Mucosa of rectum (tissue), 2 donors: ENCODE measurements at regions not wholly inside any gene's neighbourhood (a gene's known extent, or its start where the extent isn't known, plus 50 kb on each side); places are given as distances from the start of the nearest gene placed in this dataset.
A peak's percentile ranks its signal among the peaks of the same experiment; 100 is the strongest.

Experiments used
- H3K27ac ChIP-seq, 2 donors: one replicate each; pipeline ENCODE4 v1.7.0; 2013; ENCODE audit warnings: inconsistent platforms in 2 of 2, low read depth in 2 of 2, low read length in 2 of 2
- H3K27me3 ChIP-seq, 2 donors: one replicate each; pipeline ENCODE4 v1.7.0; 2013; ENCODE audit warnings: low read length in 2 of 2; ENCODE audit not compliant: control insufficient read depth in 2 of 2, insufficient read depth in 2 of 2
- H3K36me3 ChIP-seq, 2 donors: one replicate each; pipeline ENCODE4 v1.7.0; 2013; ENCODE audit warnings: low read length in 2 of 2; ENCODE audit not compliant: control insufficient read depth in 2 of 2, insufficient read depth in 2 of 2
- H3K4me1 ChIP-seq, 2 donors: one replicate each; pipeline ENCODE4 v1.7.0; 2013; ENCODE audit warnings: low read length in 2 of 2, mild to moderate bottlenecking in 1 of 2; ENCODE audit not compliant: control insufficient read depth in 2 of 2, insufficient read depth in 2 of 2
- H3K4me3 ChIP-seq, 2 donors: one replicate each; pipeline ENCODE4 v1.7.0; 2013; ENCODE audit warnings: low read length in 2 of 2
- H3K9ac ChIP-seq, 2 donors: one replicate each; pipeline ENCODE4 v1.7.0; 2013; ENCODE audit warnings: low read length in 2 of 2, low read depth in 1 of 2, mild to moderate bottlenecking in 1 of 2
- H3K9me3 ChIP-seq, 2 donors: one replicate each; pipeline ENCODE4 v1.7.0; 2013; ENCODE audit warnings: low read length in 2 of 2; ENCODE audit not compliant: control insufficient read depth in 2 of 2
- donor health status: healthy.
- donor health status: Normal muscosa, but diverticular disease.

GRCh38 chr20:48196486-48196885, 411.2 kb upstream of the SULF2 start:
- Histone ChIP-seq H3K27ac (no peak overlapping the region), H3K27me3 (no peaks in the 10 kb centered on the region)

GRCh38 chr20:48196001-48196400, 410.7 kb upstream of the SULF2 start:
- no peaks in the 10 kb centered on the region for H3K9me3 ChIP-seq

More at GRCh38 chr20:48196486-48196885, 411.2 kb upstream of the SULF2 start:
- Histone ChIP-seq H3K4me3 (no peak overlapping the region), H3K36me3 (no peaks in the 10 kb centered on the region), H3K4me1 (peaks cover 4 to 9% of the 10 kb centered on the region in 2 donors), H3K9ac (no peak overlapping the region), H3K9me3 (no peaks in the 10 kb centered on the region)

GRCh38 chr20:48195121-48195870, 410.0 kb upstream of the SULF2 start:
- Histone ChIP-seq H3K4me1 (peaks cover 13 to 14% of the 10 kb centered on the region in 2 donors), H3K27me3 (no peaks in the 10 kb centered on the region), H3K27ac (no peak overlapping the region), H3K9me3 (no peaks in the 10 kb centered on the region), H3K9ac (no peak overlapping the region), H3K36me3 (no peaks in the 10 kb centered on the region), H3K4me3 (no peak overlapping the region)

More at GRCh38 chr20:48196001-48196400, 410.7 kb upstream of the SULF2 start:
- no peaks in the 10 kb centered on the region for H3K36me3 ChIP-seq
- H3K27ac ChIP-seq, result no peak overlapping the region
- no peak overlapping the region for H3K9ac ChIP-seq
- H3K4me3 ChIP-seq, result no peak overlapping the region
- H3K4me1 ChIP-seq, result peaks cover 8 to 14% of the 10 kb centered on the region in 2 donors
- H3K27me3 ChIP-seq, result no peaks in the 10 kb centered on the region

- no peak overlapping the region for H3K27ac ChIP-seq
- no peak overlapping the region for H3K9ac ChIP-seq
Measured at GRCh38 chr20:48194583-48194982, 409.3 kb upstream of the SULF2 start.

GRCh38 chr20:48193627-48194425, 408.5 kb upstream of the SULF2 start:
- H3K27ac ChIP-seq, result no peak overlapping the region
- no peak overlapping the region for H3K9ac ChIP-seq
- no peaks in the 10 kb centered on the region for H3K9me3 ChIP-seq
- H3K36me3 ChIP-seq, result no peaks in the 10 kb centered on the region
- H3K4me3 ChIP-seq, result no peak overlapping the region
- H3K4me1 ChIP-seq, result peaks cover 16 to 18% of the 10 kb centered on the region in 2 donors
- H3K27me3 ChIP-seq, result no peaks in the 10 kb centered on the region

More at GRCh38 chr20:48194583-48194982, 409.3 kb upstream of the SULF2 start:
- no peaks in the 10 kb centered on the region for H3K36me3 ChIP-seq
- no peak overlapping the region for H3K4me3 ChIP-seq
- H3K27me3 ChIP-seq, result no peaks in the 10 kb centered on the region
- no peaks in the 10 kb centered on the region for H3K9me3 ChIP-seq
- peaks cover 16 to 18% of the 10 kb centered on the region in 2 donors for H3K4me1 ChIP-seq

- Histone ChIP-seq H3K4me1 (peaks cover 16 to 18% of the 10 kb centered on the region in 2 donors), H3K9ac (no peak overlapping the region), H3K27ac (no peak overlapping the region), H3K9me3 (no peaks in the 10 kb centered on the region), H3K27me3 (no peaks in the 10 kb centered on the region), H3K4me3 (no peak overlapping the region), H3K36me3 (no peaks in the 10 kb centered on the region)
Measured at GRCh38 chr20:48192109-48192508, 406.8 kb upstream of the SULF2 start.

GRCh38 chr20:48191200-48191599, 405.9 kb upstream of the SULF2 start:
- H3K27ac ChIP-seq, result peak overlapping the region; percentile 8 to 64
- peak overlapping the region in 1 of 2 donors; percentile 33 for H3K4me3 ChIP-seq
- no peak overlapping the region for H3K9ac ChIP-seq
- H3K36me3 ChIP-seq, result no peaks in the 10 kb centered on the region
- H3K27me3 ChIP-seq, result no peaks in the 10 kb centered on the region
- H3K4me1 ChIP-seq, result peaks cover 16 to 18% of the 10 kb centered on the region in 2 donors
- no peaks in the 10 kb centered on the region for H3K9me3 ChIP-seq

- H3K4me1 ChIP-seq, result peaks cover 16 to 18% of the 10 kb centered on the region in 2 donors
Measured at GRCh38 chr20:48190757-48191156, 405.5 kb upstream of the SULF2 start.

GRCh38 chr20:48189181-48189580, 403.9 kb upstream of the SULF2 start:
- no peak overlapping the region for H3K9ac ChIP-seq
- no peaks in the 10 kb centered on the region for H3K36me3 ChIP-seq
- no peak overlapping the region for H3K4me3 ChIP-seq
- H3K27ac ChIP-seq, result no peak overlapping the region
- no peaks in the 10 kb centered on the region for H3K9me3 ChIP-seq
- peaks cover 16 to 18% of the 10 kb centered on the region in 2 donors for H3K4me1 ChIP-seq
- H3K27me3 ChIP-seq, result no peaks in the 10 kb centered on the region

More at GRCh38 chr20:48190757-48191156, 405.5 kb upstream of the SULF2 start:
- H3K9me3 ChIP-seq, result no peaks in the 10 kb centered on the region
- no peak overlapping the region for H3K9ac ChIP-seq
- H3K36me3 ChIP-seq, result no peaks in the 10 kb centered on the region
- no peaks in the 10 kb centered on the region for H3K27me3 ChIP-seq
- H3K27ac ChIP-seq, result peak overlapping the region in 1 of 2 donors; percentile 8
- H3K4me3 ChIP-seq, result no peak overlapping the region

GRCh38 chr20:48187851-48188250, 402.6 kb upstream of the SULF2 start:
- H3K36me3 ChIP-seq, result no peaks in the 10 kb centered on the region
- H3K4me1 ChIP-seq, result peaks cover 16 to 18% of the 10 kb centered on the region in 2 donors
- H3K27ac ChIP-seq, result no peak overlapping the region
- no peak overlapping the region for H3K4me3 ChIP-seq
- no peaks in the 10 kb centered on the region for H3K9me3 ChIP-seq
- no peak overlapping the region for H3K9ac ChIP-seq
- no peaks in the 10 kb centered on the region for H3K27me3 ChIP-seq
